ENCODE measurements at regions not wholly inside any gene's neighbourhood (a gene's known extent, or its start where the extent isn't known, plus 50 kb on each side); places are given as distances from the start of the nearest gene placed in this dataset.
"Not testable (repeated sequence)": the region's sequence is repeated elsewhere in the genome, so short reads cannot be mapped to it uniquely, and the experiment has no call there.

- DNase-seq, result no peak
Measured at GRCh38 chr6:140397106-140397505, 1022.7 kb upstream of the CITED2 start.

- no peak for DNase-seq
Measured at GRCh38 chr6:140393665-140394540, 1019.5 kb upstream of the CITED2 start.

GRCh38 chr6:140388815-140389214, 1014.4 kb upstream of the CITED2 start:
- DNase-seq, result no peak

DNA sequence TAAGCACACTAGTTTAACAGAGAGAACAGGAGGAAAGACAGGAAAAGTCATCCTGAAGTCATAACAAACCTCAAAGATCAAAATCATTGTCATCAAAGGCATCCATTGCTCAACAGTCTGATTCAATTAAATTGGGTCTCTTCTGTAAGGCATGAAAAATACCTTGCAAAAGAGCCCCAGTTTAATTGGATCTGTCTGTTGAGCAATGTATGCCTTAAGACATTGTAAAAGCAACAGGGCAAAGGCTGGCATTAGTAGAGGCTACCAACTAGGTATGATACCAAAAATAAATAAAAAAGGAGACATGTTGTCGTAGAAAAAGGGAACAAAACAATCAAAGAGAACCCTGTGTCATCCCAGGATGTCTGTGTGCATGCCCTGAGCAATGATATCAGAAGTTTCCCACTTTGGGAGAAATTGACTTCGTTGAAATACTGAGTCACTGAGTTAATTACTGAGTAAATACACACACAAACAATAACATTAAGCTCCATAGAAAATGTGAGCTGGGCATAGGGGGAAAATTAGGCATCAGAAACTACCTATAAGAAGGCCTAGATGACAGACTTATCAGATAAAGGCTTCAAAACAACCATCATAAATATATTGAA, 1013.8 kb upstream of the CITED2 start:
- no peak for DNase-seq

GRCh38 chr6:140385679-140386078, 1011.2 kb upstream of the CITED2 start:
- DNase-seq, result no peak

DNA sequence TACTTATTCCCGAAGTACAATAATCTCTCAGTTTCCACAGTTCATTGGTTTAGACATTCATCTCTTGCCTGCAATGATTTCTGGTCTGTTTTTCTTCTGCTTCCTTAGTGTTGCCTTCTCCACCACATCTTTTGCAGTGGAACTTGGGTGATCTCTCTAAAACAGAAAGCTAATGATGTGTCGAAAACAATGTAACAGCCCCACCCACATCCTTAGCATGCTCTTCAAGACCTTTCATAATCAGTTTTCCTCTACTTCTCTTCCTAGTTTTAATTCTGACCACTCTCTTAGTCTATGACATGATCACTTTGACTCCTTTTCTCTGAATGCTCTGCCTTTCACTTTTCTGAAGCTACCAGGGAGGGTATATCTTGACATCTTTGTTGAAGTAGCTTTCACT, 1007.9 kb upstream of the CITED2 start:
- no peak for DNase-seq

DNA sequence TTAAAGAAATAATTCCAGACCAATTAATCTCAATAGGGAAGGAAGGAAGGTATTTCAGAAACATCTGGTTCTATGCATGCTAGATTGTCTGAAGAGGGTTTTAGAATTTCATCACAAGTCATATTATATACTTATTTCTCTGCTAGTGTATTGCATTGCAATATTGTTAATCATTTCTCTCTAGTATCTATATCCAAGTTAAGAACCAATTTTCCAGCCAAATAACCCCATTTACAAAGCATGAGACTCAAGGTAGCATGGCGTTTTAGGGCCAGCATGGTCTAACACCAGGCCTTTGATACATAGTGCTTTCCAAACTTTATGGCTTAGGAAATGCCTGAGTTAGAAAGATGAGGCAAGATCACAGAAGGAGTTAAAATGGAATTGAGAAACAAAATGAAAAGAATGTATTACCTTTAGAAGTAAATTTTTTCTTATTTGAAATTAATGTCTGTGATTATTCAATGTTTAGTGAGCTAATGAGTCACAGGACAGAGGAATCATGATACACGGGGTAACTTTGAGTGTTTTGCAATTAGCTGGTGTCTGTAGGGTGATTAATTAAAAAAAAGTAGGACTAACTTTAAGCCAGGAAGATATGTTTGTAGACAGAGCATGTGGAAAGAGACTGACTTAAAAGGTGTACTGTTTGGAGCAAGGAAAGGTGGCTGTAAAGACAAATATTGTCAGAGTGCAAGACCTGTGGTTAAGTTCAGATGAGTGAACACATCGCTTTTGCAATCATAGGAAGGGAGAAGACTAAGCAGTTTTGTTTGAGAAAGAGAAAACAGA, 1006.2 kb upstream of the CITED2 start:
- DNase-seq, result no peak

GRCh38 chr6:140379919-140380318, 1005.5 kb upstream of the CITED2 start:
- no peak for DNase-seq

DNA sequence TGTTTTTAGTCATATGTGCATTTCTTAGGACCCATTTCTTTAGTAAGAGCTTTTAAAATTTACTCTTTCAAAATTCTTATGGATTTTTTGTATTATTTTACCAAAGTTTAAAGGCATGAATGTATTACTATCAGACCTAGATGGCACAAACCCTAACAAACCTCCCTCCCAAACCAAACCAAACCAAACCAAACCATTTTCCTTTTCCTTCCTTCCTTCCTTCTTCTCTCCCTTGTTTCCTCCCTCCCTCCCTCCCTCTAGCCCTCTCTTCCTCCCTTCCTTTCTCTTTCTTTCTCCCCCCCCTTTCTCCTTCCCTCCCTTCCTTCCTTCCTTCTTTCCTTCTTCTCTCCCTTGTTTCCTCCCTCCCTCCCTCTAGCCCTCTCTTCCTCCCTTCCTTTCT, 1001.8 kb upstream of the CITED2 start:
- DNase-seq, result no peak

DNA sequence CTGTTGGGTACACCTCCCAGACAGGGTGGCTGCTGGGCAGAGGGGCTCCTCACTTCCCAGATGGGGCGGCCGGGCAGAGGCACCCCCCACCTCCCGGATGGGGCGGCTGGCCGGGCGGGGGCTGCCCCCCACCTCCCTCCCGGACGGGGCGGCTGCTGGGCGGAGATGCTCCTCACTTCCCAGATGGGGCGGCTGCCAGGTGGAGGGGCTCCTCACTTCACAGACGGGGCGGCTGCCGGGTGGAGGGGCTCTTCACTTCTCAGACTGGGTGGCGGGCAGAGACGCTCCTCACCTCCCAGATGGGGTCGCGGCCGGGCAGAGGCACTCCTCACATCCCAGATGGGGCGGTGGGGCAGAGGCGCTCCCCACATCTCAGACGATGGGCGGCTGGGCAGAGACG, 999.3 kb upstream of the CITED2 start:
- not testable (repeated sequence) for DNase-seq

DNA sequence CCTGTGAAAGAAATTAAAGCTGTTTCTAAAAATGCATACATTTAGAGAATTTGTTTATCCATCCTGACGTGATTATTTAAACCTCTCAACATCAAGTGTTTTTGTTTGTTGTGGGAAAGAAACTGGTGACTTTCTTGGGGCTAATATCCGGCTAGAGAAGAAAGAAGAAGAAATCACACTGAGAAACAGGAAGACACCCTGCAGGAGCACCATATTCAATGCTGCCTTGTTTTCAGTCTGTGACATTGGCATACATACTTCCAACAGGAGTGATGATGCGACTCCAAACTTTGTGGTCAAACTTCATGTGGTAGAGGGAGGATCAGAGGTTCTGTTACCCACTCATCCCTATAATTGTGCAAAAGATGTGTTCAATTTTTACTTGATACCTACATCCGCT, 997.6 kb upstream of the CITED2 start:
- no peak for DNase-seq

GRCh38 chr6:140370976-140371870, 996.8 kb upstream of the CITED2 start:
- no peak for DNase-seq

GRCh38 chr6:140370441-140370840, 996.0 kb upstream of the CITED2 start:
- no peak for DNase-seq

GRCh38 chr6:140366991-140367390, 992.5 kb upstream of the CITED2 start:
- no peak for DNase-seq

GRCh38 chr6:140364916-140365315, 990.5 kb upstream of the CITED2 start:
- DNase-seq, result no peak

DNA sequence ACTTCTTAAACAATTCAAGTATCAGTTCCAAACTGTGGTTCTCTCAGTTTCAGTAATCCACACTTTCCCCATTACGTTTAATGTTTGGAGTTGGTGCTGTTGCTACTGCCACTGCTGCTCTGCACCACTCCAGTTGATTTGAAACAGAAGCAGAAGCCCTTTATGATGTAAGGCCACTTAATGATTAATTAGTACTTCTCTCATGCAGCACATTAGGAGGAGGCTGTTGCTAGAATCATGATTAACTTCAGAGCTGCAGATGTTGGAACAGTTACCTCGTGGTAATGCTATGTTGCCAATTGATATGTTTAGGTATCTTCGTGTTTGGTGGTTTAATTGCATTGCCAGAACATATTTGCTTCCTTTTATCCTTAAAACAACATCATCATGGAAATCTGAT, 986.2 kb upstream of the CITED2 start:
- no peak for DNase-seq

GRCh38 chr6:140355476-140355875, 981.0 kb upstream of the CITED2 start:
- DNase-seq, result no peak

GRCh38 chr6:140354296-140354695, 979.8 kb upstream of the CITED2 start:
- no peak for DNase-seq

GRCh38 chr6:140353536-140353935, 979.1 kb upstream of the CITED2 start:
- no peak for DNase-seq

DNA sequence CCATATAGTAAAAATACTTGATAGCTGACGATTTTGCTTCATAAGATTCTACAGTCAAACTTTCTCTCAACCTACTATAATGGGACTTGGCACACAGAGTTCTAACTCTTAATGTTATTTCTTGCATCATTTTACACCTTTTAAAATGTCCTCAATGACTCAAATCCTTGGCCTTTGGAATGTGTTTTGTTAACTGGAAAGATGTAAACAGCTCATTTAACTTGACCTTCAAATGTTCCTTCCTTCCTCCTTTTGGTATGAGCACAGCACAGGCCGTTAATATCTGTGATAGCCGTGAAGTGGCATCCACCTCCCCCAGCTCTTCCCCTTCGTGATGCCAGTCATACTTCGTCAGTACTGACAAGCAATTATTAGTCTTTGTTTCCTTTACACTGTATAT, 972.0 kb upstream of the CITED2 start:
- DNase-seq, result no peak

DNA sequence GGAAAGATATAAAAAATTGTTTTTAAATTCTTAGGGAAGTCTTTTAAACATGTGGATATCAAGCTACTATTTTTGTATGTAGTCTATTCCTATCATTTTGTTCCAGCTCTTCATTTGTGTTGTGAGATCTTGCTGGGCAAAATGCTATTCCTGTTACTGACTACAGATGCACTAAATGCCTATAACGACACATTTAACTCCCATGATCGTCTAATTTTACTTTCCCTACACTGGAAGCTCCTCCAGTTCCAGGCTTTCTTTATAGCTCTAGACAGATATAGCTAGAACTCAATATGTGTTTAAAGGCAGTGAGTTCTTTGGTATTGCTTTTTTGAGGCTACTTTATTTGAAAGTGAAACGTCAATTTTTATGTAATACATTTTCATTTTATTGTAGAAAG, 971.5 kb upstream of the CITED2 start:
- DNase-seq, result no peak

GRCh38 chr6:140344142-140344913, 969.9 kb upstream of the CITED2 start:
- DNase-seq, result no peak
